ENCODE measurements at regions not wholly inside any gene's neighbourhood (a gene's known extent, or its start where the extent isn't known, plus 50 kb on each side); places are given as distances from the start of the nearest gene placed in this dataset.

GRCh38 chr13:72495681-72496080 lies 231.7 kb downstream of the MZT1 start:
- TF ChIP-seq YY1 (IDR thresholded peaks at IDR 0.05; ENCODE audit: low read depth) (no peak), TCF12 (IDR thresholded peaks at IDR 0.05; ENCODE audit: low read depth) (no peak), RAD21 (IDR thresholded peaks at IDR 0.05; ENCODE audit: low read depth) (no peak), MAX (IDR thresholded peaks at IDR 0.05) (no peak), CEBPB (IDR thresholded peaks at IDR 0.05) (no peak), REST (IDR thresholded peaks at IDR 0.05; ENCODE audit: low read depth) (no peak), USF1 (IDR thresholded peaks at IDR 0.05) (no peak), EP300 (IDR thresholded peaks at IDR 0.05; ENCODE audit: borderline replicate concordance) (no peak), FOXM1 (IDR thresholded peaks at IDR 0.05; ENCODE audit: borderline replicate concordance, low read depth) (no peak), NFIC (IDR thresholded peaks at IDR 0.05) (no peak), EGR1 (IDR thresholded peaks at IDR 0.05) (no peak), TAF1 (IDR thresholded peaks at IDR 0.05; ENCODE audit: low read depth) (no peak), CREB1 (IDR thresholded peaks at IDR 0.05; ENCODE audit: low read depth) (no peak)
